Posterior vena cava (tissue), 2 donors: ENCODE measurements at regions not wholly inside any gene's neighbourhood (a gene's known extent, or its start where the extent isn't known, plus 50 kb on each side); places are given as distances from the start of the nearest gene placed in this dataset.
A peak's percentile ranks its signal among the peaks of the same experiment; 100 is the strongest.
"Not testable (repeated sequence)": the region's sequence is repeated elsewhere in the genome, so short reads cannot be mapped to it uniquely, and the experiment has no call there.

Experiments
- DNase-seq: peaks from one replicate; pipeline ENCODE4 v3.0.0-alpha.2; 2020; ENCODE audit warnings: low spot score
- intact Hi-C, 2 donors: fragments of 100-400 bp; cut with DNase I; formaldehyde crosslinking; loops; one replicate each; pipeline versions ENCODE4 v1.14.1 to v1.14.2; 2022 to 2023
- donor health status: DM: yes; HTN: yes; CAD: no.
- donor health status: DM: yes; HTN: yes; CAD: no.

GRCh38 chr5:122653087-122654017, 121.5 kb upstream of the SNX2 start:
- intact Hi-C loops, result no loop called here
- DNase-seq, result no peak

- intact Hi-C loops, result no loop called here
- no peak for DNase-seq
These were observed 118.7 kb upstream of the SNX2 start for GRCh38 chr5:122656160-122656559.

- intact Hi-C loops, result no loop called here
- no peak for DNase-seq
These were observed 118.3 kb upstream of the SNX2 start for GRCh38 chr5:122656577-122656976.

GRCh38 chr5:122661496-122662180, 113.2 kb upstream of the SNX2 start:
- intact Hi-C loops, result no loop called here
- no peak for DNase-seq

- DNase-seq, result no peak
- intact Hi-C loops, result no loop called here
These were observed 109.8 kb upstream of the SNX2 start for GRCh38 chr5:122665051-122665450.

GRCh38 chr5:122668552-122668951, 106.3 kb upstream of the SNX2 start:
- no peak for DNase-seq
- intact Hi-C loops, result no loop called here

GRCh38 chr5:122669709-122670108, 105.2 kb upstream of the SNX2 start:
- DNase-seq, intact Hi-C loops: not testable (repeated sequence)

- DNase-seq, result peak; percentile 89
- intact Hi-C loops, result no loop called here
These were observed 101.5 kb upstream of the SNX2 start for GRCh38 chr5:122673343-122673742.

GRCh38 chr5:122674385-122674784, 100.5 kb upstream of the SNX2 start:
- no peak for DNase-seq
- intact Hi-C loops, result no loop called here

GRCh38 chr5:122680623-122681350, 94.1 kb upstream of the SNX2 start:
- DNase-seq, result no peak
- intact Hi-C loops, result loop anchor here in 1 of 2 donors (10.0 kb wide), 1 partner anchor 1686 kb away; no protein-coding TSS in a partner anchor

GRCh38 chr5:122683631-122684030, 91.2 kb upstream of the SNX2 start:
- intact Hi-C loops, result loop anchor here in 1 of 2 donors (10.0 kb wide), 1 partner anchor 1689 kb away; no protein-coding TSS in a partner anchor
- DNase-seq, result no peak

- intact Hi-C loops, result loop anchor here in 1 of 2 donors (2.0 kb wide), 1 partner anchor 123 kb away; no protein-coding TSS in a partner anchor
- no peak for DNase-seq
These were observed 84.6 kb upstream of the SNX2 start for GRCh38 chr5:122690266-122690665.

GRCh38 chr5:122691931-122692330, 82.9 kb upstream of the SNX2 start:
- DNase-seq, result no peak
- intact Hi-C loops, result loop anchor here in 1 of 2 donors (2.0 kb wide), 1 partner anchor 125 kb away; no protein-coding TSS in a partner anchor

GRCh38 chr5:122693963-122694362, 80.9 kb upstream of the SNX2 start:
- no peak for DNase-seq
- intact Hi-C loops, result no loop called here

- intact Hi-C loops, result no loop called here
- DNase-seq, result no peak
These were observed 80.0 kb upstream of the SNX2 start for GRCh38 chr5:122694884-122695283.

- intact Hi-C loops, DNase-seq: not testable (repeated sequence)
These were observed 78.1 kb upstream of the SNX2 start for GRCh38 chr5:122696735-122697134.

GRCh38 chr5:122697191-122697590, 77.7 kb upstream of the SNX2 start:
- intact Hi-C loops, result no loop called here
- DNase-seq, result no peak

GRCh38 chr5:122699201-122699600, 75.7 kb upstream of the SNX2 start:
- no peak for DNase-seq
- intact Hi-C loops, result no loop called here

- DNase-seq, result no peak
- intact Hi-C loops, result no loop called here
These were observed 73.0 kb upstream of the SNX2 start for GRCh38 chr5:122701640-122702523.
